CD4-positive, alpha-beta T cell (primary cell): ENCODE measurements at regions not wholly inside any gene's neighbourhood (a gene's known extent, or its start where the extent isn't known, plus 50 kb on each side); places are given as distances from the start of the nearest gene placed in this dataset.

Source experiments
- ATAC-seq: fragments of 200-7000 bp; cut with Tn5 transposase; one replicate; pipeline ENCODE4 v1.10.0; 2022; ENCODE audit warnings: mild to moderate bottlenecking; ENCODE audit not compliant: poor library complexity
- CTCF ChIA-PET: fragments of 350-600 bp; sonication (Branson Sonifier 250); formaldehyde crosslinking; loops from one replicate; lab custom pipeline; 2021; ENCODE audit warnings: antibody characterized with exemption, inconsistent platforms; lab: Charles Lee
- POLR2A ChIA-PET: fragments of 350-600 bp; sonication (Branson Sonifier 250); formaldehyde crosslinking; loops from one replicate; lab custom pipeline; 2021; ENCODE audit warnings: antibody characterized with exemption, inconsistent platforms; lab: Charles Lee
- DNase-seq, 14 experiments: peaks; one replicate each; pipeline ENCODE4 v3.0.0-alpha.2; 2013 to 2020; ENCODE audit warnings: mixed read lengths in 2 of 14
- H3K27ac ChIP-seq, 2 donors: one replicate each; pipeline versions ENCODE4 v1.5.1 to v1.7.0; 2013; ENCODE audit warnings: low read length in 2 of 2, low read depth in 1 of 2, mild to moderate bottlenecking in 1 of 2
- H3K27me3 ChIP-seq, 2 experiments: 1 replicate in 1 of 2; 2 replicates in 1 of 2; pipeline versions ENCODE4 v1.6.1 to v1.7.0; 2013; ENCODE audit warnings: low read length in 2 of 2, control low read depth in 1 of 2, mild to moderate bottlenecking in 1 of 2, moderate library complexity in 1 of 2; ENCODE audit not compliant: insufficient read depth in 2 of 2, control insufficient read depth in 1 of 2
- H3K36me3 ChIP-seq: one replicate; pipeline ENCODE4 v1.6.1; 2013; ENCODE audit warnings: low read length, control low read depth; ENCODE audit not compliant: insufficient read depth
- H3K4me1 ChIP-seq: one replicate; pipeline ENCODE4 v1.6.1; 2013; ENCODE audit warnings: low read length, control low read depth; ENCODE audit not compliant: insufficient read depth
- H3K4me3 ChIP-seq: one replicate; pipeline ENCODE4 v1.5.1; 2013; ENCODE audit warnings: mild to moderate bottlenecking, low read length, moderate library complexity
- H3K9me3 ChIP-seq, 2 experiments: 1 replicate in 1 of 2; 2 replicates in 1 of 2; pipeline versions ENCODE4 v1.6.1 to v1.7.0; 2013; ENCODE audit warnings: low read length in 2 of 2, mild to moderate bottlenecking in 2 of 2, control low read depth in 1 of 2, moderate library complexity in 1 of 2; ENCODE audit not compliant: control insufficient read depth in 1 of 2, insufficient read depth in 1 of 2
- H3K27ac Mint-ChIP-seq: one replicate; pipeline ENCODE4 v1.8.0; 2020; ENCODE audit warnings: mixed read lengths
- H3K27me3 Mint-ChIP-seq: one replicate; pipeline ENCODE4 v1.8.0; 2021; ENCODE audit warnings: mixed read lengths
- H3K36me3 Mint-ChIP-seq: one replicate; pipeline ENCODE4 v1.8.0; 2021; ENCODE audit warnings: low read depth, mixed read lengths
- H3K4me1 Mint-ChIP-seq: one replicate; pipeline ENCODE4 v1.8.0; 2021; ENCODE audit warnings: low read depth, mixed read lengths
- H3K4me3 Mint-ChIP-seq: one replicate; pipeline ENCODE4 v1.8.0; 2020; ENCODE audit warnings: mild to moderate bottlenecking, mixed read lengths
- H3K9me3 Mint-ChIP-seq: one replicate; pipeline ENCODE4 v1.8.0; 2020; ENCODE audit warnings: mixed read lengths
- CTCF ChIP-seq: fragments of 200-600 bp; IDR thresholded peaks from one replicate; pipeline ENCODE4 v1.8.0; 2022; ENCODE audit warnings: antibody characterized with exemption, mild to moderate bottlenecking
- intact Hi-C, 2 experiments: fragments of 100-400 bp; cut with DNase I in 1 of 2; cut with micrococcal nuclease in 1 of 2; formaldehyde crosslinking; loops; one replicate each; pipeline versions ENCODE4 v1.15.1 to v1.9.0; 2023 to 2025; cut with DNase I, micrococcal nuclease

- DNase-seq = no peak
- Histone ChIP-seq H3K36me3 (no peaks in the 10 kb centered on the region), H3K4me1 (no peaks in the 10 kb centered on the region), H3K27me3 (no peaks in the 10 kb centered on the region), H3K4me3 (no peak overlapping the region), H3K9me3 (no peaks in the 10 kb centered on the region), H3K27ac (no peak overlapping the region)
- Mint-ChIP-seq H3K4me3 (no peak overlapping the region), H3K9me3 (no peaks in the 10 kb centered on the region), H3K27me3 (no peaks in the 10 kb centered on the region), H3K36me3 (no peaks in the 10 kb centered on the region), H3K27ac (no peak overlapping the region), H3K4me1 (no peaks in the 10 kb centered on the region)
- CTCF ChIA-PET = no interaction called here
- ATAC-seq = no peak
- intact Hi-C loops = no loop called here
- POLR2A ChIA-PET = no interaction called here
- TF ChIP-seq CTCF = no peak
Observed at GRCh38 chr10:3400348-3400747, 227.8 kb upstream of the PITRM1 start.

GRCh38 chr10:3399756-3400155 is 227.2 kb upstream of the PITRM1 start:
- Histone ChIP-seq H3K36me3 (no peaks in the 10 kb centered on the region), H3K9me3 (no peaks in the 10 kb centered on the region), H3K27me3 (no peaks in the 10 kb centered on the region), H3K4me1 (no peaks in the 10 kb centered on the region), H3K27ac (no peak overlapping the region), H3K4me3 (no peak overlapping the region)
- ChIA-PET POLR2A (no interaction called here), CTCF (no interaction called here)
- H3K27me3 Mint-ChIP-seq = no peaks in the 10 kb centered on the region
- no peak for DNase-seq
- H3K4me3 Mint-ChIP-seq = no peak overlapping the region
- intact Hi-C loops = no loop called here
- no peaks in the 10 kb centered on the region for H3K9me3 Mint-ChIP-seq
- no peaks in the 10 kb centered on the region for H3K4me1 Mint-ChIP-seq
- TF ChIP-seq CTCF = no peak
- H3K36me3 Mint-ChIP-seq = no peaks in the 10 kb centered on the region
- ATAC-seq = no peak
- no peak overlapping the region for H3K27ac Mint-ChIP-seq

- no peaks in the 10 kb centered on the region for H3K27me3 Mint-ChIP-seq
Observed at GRCh38 chr10:3398825-3399646, 226.5 kb upstream of the PITRM1 start.

More at GRCh38 chr10:3398825-3399646, 226.5 kb upstream of the PITRM1 start:
- POLR2A ChIA-PET = no interaction called here
- no peaks in the 10 kb centered on the region for H3K9me3 ChIP-seq
- H3K4me1 Mint-ChIP-seq = no peaks in the 10 kb centered on the region
- no peaks in the 10 kb centered on the region for H3K36me3 Mint-ChIP-seq
- DNase-seq (no peak), ATAC-seq (no peak)
- no peaks in the 10 kb centered on the region for H3K4me1 ChIP-seq
- TF ChIP-seq CTCF = no peak
- no peak overlapping the region for H3K4me3 ChIP-seq
- CTCF ChIA-PET = no interaction called here
- no peaks in the 10 kb centered on the region for H3K36me3 ChIP-seq
- H3K4me3 Mint-ChIP-seq = no peak overlapping the region
- no peak overlapping the region for H3K27ac Mint-ChIP-seq
- H3K9me3 Mint-ChIP-seq = no peaks in the 10 kb centered on the region
- no peaks in the 10 kb centered on the region for H3K27me3 ChIP-seq
- H3K27ac ChIP-seq = no peak overlapping the region
- intact Hi-C loops = no loop called here
